GM12872 (cell line): ENCODE measurements at regions not wholly inside any gene's neighbourhood (a gene's known extent, or its start where the extent isn't known, plus 50 kb on each side); places are given as distances from the start of the nearest gene placed in this dataset.

Source experiments
- TF ChIP-seq, protein P1 (sequence below): IDR thresholded peaks from 3 replicates; pipeline ENCODE4 v1.5.1; 2011; ENCODE audit warnings: low read depth, mild to moderate bottlenecking, low read length, moderate library complexity; ENCODE audit not compliant: insufficient read depth

DNA sequence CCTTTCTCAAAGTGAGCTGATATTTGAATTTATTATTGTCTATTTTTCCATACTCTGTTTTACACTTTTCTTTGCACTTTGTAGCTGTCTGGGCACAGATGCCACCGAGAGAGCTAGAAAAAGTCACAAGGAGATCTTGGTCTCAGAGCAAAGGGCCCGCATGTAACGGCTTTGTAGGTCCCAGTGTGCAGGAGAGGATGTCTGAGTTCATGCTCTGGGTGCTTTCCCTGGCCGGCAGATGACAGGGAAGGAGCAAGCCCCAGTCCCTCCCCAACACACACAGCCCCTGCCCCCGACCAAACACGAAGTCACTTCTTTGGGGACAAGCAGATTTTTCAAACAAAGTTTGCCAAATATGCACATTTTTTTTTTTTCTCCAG lies 55.8 kb downstream of the SMIM38 start:
- TF ChIP-seq, protein P1, sequence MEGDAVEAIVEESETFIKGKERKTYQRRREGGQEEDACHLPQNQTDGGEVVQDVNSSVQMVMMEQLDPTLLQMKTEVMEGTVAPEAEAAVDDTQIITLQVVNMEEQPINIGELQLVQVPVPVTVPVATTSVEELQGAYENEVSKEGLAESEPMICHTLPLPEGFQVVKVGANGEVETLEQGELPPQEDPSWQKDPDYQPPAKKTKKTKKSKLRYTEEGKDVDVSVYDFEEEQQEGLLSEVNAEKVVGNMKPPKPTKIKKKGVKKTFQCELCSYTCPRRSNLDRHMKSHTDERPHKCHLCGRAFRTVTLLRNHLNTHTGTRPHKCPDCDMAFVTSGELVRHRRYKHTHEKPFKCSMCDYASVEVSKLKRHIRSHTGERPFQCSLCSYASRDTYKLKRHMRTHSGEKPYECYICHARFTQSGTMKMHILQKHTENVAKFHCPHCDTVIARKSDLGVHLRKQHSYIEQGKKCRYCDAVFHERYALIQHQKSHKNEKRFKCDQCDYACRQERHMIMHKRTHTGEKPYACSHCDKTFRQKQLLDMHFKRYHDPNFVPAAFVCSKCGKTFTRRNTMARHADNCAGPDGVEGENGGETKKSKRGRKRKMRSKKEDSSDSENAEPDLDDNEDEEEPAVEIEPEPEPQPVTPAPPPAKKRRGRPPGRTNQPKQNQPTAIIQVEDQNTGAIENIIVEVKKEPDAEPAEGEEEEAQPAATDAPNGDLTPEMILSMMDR, result no peak

DNA sequence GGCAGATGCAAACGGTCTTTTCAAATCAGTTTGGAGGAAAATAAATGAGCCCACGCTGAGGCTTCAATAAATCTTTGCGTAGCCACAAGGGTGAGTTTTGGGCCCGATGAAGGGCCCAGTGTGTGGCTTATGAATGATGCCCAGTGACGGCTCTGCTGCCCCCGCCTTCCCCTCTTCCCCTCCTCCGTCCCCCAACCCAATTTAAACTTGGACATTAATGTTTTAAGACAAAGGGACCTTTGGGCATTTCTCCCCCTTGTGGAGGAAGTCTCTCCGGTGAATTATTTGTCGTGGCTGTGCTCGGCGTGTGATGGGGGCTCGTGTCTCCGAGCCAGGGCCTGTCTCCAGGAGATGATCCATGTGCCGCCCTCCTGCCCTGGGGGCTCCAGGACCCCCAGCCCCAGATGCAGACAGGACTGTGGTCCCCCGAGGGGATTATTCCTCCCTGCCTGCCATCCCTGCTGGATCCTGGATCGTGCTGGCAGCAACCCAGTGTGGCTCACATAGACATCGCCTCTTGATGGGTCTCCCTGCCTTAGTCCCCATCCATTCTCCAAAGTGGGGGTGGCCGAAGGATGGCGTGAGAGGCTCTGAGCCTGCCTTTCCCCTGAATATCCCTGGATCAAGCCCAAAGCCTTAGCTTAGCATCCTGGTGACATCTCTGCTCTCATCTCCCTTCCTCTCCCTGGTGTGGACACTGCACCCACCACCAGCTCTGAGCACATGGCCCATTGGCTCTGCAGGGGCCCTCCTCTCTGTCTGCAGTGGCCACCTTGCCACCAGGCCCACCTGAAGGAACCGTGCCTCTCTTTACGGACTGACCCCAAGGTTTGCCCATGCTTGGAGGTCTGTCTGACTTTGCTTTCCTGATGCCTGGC lies 56.4 kb downstream of the SMIM38 start:
- TF ChIP-seq, protein P1, result no peak

DNA sequence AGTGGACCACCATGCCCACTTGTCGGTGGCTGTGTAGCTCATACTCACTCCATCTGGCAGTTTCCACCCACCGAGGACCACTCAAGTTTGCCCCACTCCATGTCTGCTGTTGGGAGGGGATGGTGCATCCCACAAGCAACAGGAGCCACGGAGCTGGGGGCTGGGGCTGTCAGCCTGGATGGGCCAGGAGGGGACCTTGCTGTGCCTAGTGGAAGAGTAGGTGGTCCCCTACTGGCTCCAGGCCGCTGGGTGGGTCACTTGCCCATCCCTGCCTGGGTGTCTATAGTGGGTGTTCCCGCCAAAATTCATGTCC lies 57.0 kb downstream of the SMIM38 start:
- TF ChIP-seq, protein P1, result no peak

- TF ChIP-seq, protein P1, result no peak
These were observed 57.6 kb downstream of the SMIM38 start for GRCh38 chr11:69213316-69213715.

- TF ChIP-seq, protein P1, result no peak
These were observed 58.2 kb downstream of the SMIM38 start for GRCh38 chr11:69213964-69214363.

DNA sequence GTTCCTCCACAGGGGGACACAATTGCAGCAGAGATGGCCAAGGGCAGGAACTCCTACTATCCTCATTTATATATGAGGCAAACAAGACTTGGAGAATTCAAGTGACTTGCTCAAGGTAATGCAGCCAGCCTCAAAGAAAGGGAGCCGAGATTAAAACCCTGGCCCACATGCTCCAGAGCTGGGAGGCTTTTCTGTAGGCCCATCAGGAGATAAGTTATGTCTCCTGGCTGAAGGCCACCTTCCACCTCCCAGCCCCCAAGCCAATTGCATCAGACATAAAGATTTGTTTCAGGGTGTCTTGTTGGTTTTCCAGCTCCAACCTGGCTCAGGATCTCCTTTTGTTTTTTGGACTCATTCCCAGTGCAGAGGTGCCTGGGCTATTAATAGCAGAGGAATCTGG lies 59.5 kb downstream of the SMIM38 start:
- TF ChIP-seq, protein P1, result no peak

DNA sequence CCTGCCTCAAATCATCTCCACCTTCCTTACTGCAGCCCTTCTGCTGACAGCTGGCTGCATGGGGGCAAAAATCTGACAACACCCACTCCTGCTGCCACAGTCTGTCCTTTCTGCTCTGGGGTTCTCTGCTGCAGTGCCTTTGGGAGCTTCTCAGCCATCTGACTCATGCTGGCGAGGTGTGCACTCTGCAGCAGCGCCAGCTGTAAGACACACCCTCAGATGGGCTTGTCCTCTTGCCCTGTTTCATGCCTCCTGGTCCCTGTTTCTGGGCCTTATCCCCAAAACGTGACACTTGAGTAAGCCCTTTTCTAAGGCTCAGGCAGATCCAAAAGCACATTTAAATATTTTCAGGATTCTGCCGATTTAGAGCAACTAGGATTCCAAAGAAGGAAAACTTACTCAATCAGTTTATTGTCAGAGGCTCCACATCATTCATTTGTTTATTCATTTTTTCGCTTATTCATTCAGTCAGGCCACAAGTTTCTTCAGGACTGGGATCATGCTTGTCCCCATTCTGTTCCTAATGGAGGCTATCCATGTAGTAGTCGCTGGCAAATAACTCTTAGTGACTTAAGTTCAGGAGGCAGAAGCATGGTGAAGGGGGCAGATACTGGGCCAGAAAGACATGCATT lies 60.2 kb downstream of the SMIM38 start:
- TF ChIP-seq, protein P1, result no peak
